RWPE2 (cell line): ENCODE measurements at regions not wholly inside any gene's neighbourhood (a gene's known extent, or its start where the extent isn't known, plus 50 kb on each side); places are given as distances from the start of the nearest gene placed in this dataset.
"Not testable (repeated sequence)": the region's sequence is repeated elsewhere in the genome, so short reads cannot be mapped to it uniquely, and the experiment has no call there.

Experiments used
- ATAC-seq: fragments of 200-7000 bp; cut with Tn5 transposase; 3 replicates; pipeline ENCODE4 v1.9.1; 2021; ENCODE audit warnings: low read depth
- DNase-seq: peaks from one replicate; pipeline ENCODE4 v3.0.0-alpha.2; 2020; ENCODE audit warnings: low spot score
- H3K27ac ChIP-seq: fragments of 450-650 bp; 2 replicates; pipeline ENCODE4 v1.5.1; 2017; ENCODE audit warnings: mild to moderate bottlenecking; ENCODE audit not compliant: poor library complexity, severe bottlenecking
- H3K27me3 ChIP-seq: fragments of 250-450 bp; sonication (Bioruptor Pico); 2 replicates; pipeline ENCODE4 v1.5.1; 2021; ENCODE audit warnings: mild to moderate bottlenecking, moderate library complexity; ENCODE audit not compliant: insufficient read depth, poor library complexity, severe bottlenecking
- H3K36me3 ChIP-seq: fragments of 250-450 bp; sonication (Bioruptor Pico); 2 replicates; pipeline ENCODE4 v1.5.1; 2020; ENCODE audit warnings: low read depth, mild to moderate bottlenecking, moderate library complexity
- H3K4me1 ChIP-seq: fragments of 250-450 bp; sonication (Bioruptor Pico); 2 replicates; pipeline ENCODE4 v1.5.1; 2021; ENCODE audit warnings: mild to moderate bottlenecking, moderate library complexity; ENCODE audit not compliant: insufficient read depth, poor library complexity, severe bottlenecking
- H3K4me3 ChIP-seq: fragments of 250-450 bp; sonication (Bioruptor Pico); 2 replicates; pipeline ENCODE4 v1.5.1; 2021; ENCODE audit warnings: mild to moderate bottlenecking, moderate library complexity; ENCODE audit not compliant: severe bottlenecking
- H3K9me3 ChIP-seq: fragments of 250-450 bp; sonication (Bioruptor Pico); 2 replicates; pipeline ENCODE4 v1.5.1; 2021; ENCODE audit warnings: mild to moderate bottlenecking, moderate library complexity; ENCODE audit not compliant: severe bottlenecking
- CTCF ChIP-seq: fragments of 450-650 bp; IDR thresholded peaks from one replicate; pipeline ENCODE4 v1.5.1; 2017; ENCODE audit warnings: mild to moderate bottlenecking, moderate library complexity; ENCODE audit not compliant: poor library complexity, severe bottlenecking

- no peak overlapping the region for H3K27ac ChIP-seq
- DNase-seq = no peak
- no peaks in the 10 kb centered on the region for H3K36me3 ChIP-seq
- no peak for TF ChIP-seq CTCF
- no peak overlapping the region for H3K4me3 ChIP-seq
- H3K9me3 ChIP-seq = no peaks in the 10 kb centered on the region
- ATAC-seq = no peak
- peaks cover 3% of the 10 kb centered on the region for H3K27me3 ChIP-seq
- H3K4me1 ChIP-seq = no peaks in the 10 kb centered on the region
Measured at GRCh38 chr9:78422309-78422708, 125.4 kb downstream of the PSAT1 start.

- H3K27ac ChIP-seq = no peak overlapping the region
- TF ChIP-seq CTCF = no peak
- H3K4me1 ChIP-seq = no peaks in the 10 kb centered on the region
- no peaks in the 10 kb centered on the region for H3K36me3 ChIP-seq
- ATAC-seq (no peak), DNase-seq (no peak)
- H3K27me3 ChIP-seq = peaks cover 3% of the 10 kb centered on the region
- no peaks in the 10 kb centered on the region for H3K9me3 ChIP-seq
- H3K4me3 ChIP-seq = no peak overlapping the region
Measured at GRCh38 chr9:78424299-78424698, 127.4 kb downstream of the PSAT1 start.

DNA sequence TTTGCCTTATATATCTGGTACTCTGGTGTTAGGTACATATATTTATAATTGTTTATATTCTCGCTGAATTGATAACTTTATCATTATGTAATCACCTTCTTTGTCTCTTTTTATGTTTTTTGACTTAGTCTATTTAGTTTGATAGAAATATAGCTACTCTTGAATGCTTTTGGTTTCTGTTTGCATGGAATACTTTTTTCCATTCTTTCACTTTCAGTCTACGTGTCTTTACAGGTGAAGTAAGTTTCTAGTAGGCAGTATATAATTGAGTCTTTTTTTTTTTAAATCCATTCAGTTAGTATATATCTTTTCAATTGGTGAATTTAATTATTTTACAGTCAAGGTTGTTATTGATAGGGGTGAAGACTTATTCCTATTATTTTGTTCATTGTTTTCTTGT, 131.7 kb downstream of the PSAT1 start:
- DNase-seq (no peak), ATAC-seq (no peak)
- no peak overlapping the region for H3K4me3 ChIP-seq
- no peaks in the 10 kb centered on the region for H3K36me3 ChIP-seq
- H3K27ac ChIP-seq = no peak overlapping the region
- H3K4me1 ChIP-seq = no peaks in the 10 kb centered on the region
- TF ChIP-seq CTCF = no peak
- H3K9me3 ChIP-seq = no peaks in the 10 kb centered on the region
- H3K27me3 ChIP-seq = peaks cover 3% of the 10 kb centered on the region

- Histone ChIP-seq H3K4me3 (no peak overlapping the region), H3K27ac (no peak overlapping the region), H3K4me1 (no peaks in the 10 kb centered on the region), H3K9me3 (no peaks in the 10 kb centered on the region), H3K36me3 (no peaks in the 10 kb centered on the region), H3K27me3 (peaks cover 3% of the 10 kb centered on the region)
- TF ChIP-seq CTCF = no peak
- DNase-seq = no peak
- ATAC-seq = no peak
Measured at GRCh38 chr9:78430387-78430786, 133.5 kb downstream of the PSAT1 start.

DNA sequence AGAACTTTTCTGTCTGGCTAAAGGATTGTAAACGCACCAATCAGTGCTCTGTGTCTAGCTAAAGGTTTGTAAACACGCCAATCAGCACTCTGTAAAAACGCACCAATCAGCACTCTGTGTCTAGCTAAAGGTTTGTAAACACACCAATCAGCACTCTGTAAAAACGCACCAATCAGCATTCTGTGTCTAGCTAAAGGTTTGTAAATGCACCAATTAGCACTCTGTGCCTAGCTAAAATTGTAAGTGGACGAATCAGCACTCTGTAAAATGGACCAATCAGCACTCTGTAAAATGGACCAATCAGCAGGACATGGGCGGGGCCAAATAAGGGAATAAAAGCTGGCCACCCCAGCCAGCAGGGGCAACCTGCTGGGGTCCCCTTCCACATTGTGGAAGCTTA, 134.1 kb downstream of the PSAT1 start:
- ATAC-seq, H3K4me1 ChIP-seq, H3K9me3 ChIP-seq, H3K27ac ChIP-seq, H3K4me3 ChIP-seq, DNase-seq, H3K27me3 ChIP-seq, H3K36me3 ChIP-seq: not testable (repeated sequence)
